Colonic mucosa (tissue), 4 donors: ENCODE measurements at regions not wholly inside any gene's neighbourhood (a gene's known extent, or its start where the extent isn't known, plus 50 kb on each side); places are given as distances from the start of the nearest gene placed in this dataset.

Experiments
- DNase-seq: peaks from one replicate; pipeline ENCODE4 v3.0.0-alpha.2; 2020
- H3K27ac ChIP-seq: fragments of 200-600 bp; one replicate; pipeline ENCODE4 v1.8.0; 2021
- H3K27me3 ChIP-seq: fragments of 200-600 bp; one replicate; pipeline ENCODE4 v1.8.0; 2021
- H3K36me3 ChIP-seq: fragments of 200-600 bp; one replicate; pipeline ENCODE4 v1.8.0; 2021
- H3K4me1 ChIP-seq: fragments of 200-600 bp; one replicate; pipeline ENCODE4 v1.8.0; 2021; ENCODE audit warnings: mild to moderate bottlenecking
- H3K4me3 ChIP-seq: fragments of 200-600 bp; one replicate; pipeline ENCODE4 v1.8.0; 2021
- H3K9ac ChIP-seq, 2 donors: one replicate each; pipeline ENCODE4 v1.7.0; 2013; ENCODE audit warnings: control low read depth in 2 of 2, low read depth in 2 of 2, low read length in 2 of 2
- H3K9me3 ChIP-seq: fragments of 200-600 bp; one replicate; pipeline ENCODE4 v1.8.0; 2021
- intact Hi-C: fragments of 100-400 bp; cut with DNase I; formaldehyde crosslinking; loops from one replicate; pipeline ENCODE4 v1.14.1; 2022
- TF ChIP-seq, protein P1 (sequence below): fragments of 200-600 bp; IDR thresholded peaks from one replicate; pipeline ENCODE4 v1.8.0; 2022; ENCODE audit warnings: antibody characterized with exemption, mild to moderate bottlenecking
- donor health status: healthy.
- donor health status: DM: no; HTN: no; CAD: no.
- donor health status: DM: no; HTN: no; CAD: no.

GRCh38 chr9:69967344-69967743, 76.3 kb upstream of the MAMDC2 start:
- TF ChIP-seq, protein P1, sequence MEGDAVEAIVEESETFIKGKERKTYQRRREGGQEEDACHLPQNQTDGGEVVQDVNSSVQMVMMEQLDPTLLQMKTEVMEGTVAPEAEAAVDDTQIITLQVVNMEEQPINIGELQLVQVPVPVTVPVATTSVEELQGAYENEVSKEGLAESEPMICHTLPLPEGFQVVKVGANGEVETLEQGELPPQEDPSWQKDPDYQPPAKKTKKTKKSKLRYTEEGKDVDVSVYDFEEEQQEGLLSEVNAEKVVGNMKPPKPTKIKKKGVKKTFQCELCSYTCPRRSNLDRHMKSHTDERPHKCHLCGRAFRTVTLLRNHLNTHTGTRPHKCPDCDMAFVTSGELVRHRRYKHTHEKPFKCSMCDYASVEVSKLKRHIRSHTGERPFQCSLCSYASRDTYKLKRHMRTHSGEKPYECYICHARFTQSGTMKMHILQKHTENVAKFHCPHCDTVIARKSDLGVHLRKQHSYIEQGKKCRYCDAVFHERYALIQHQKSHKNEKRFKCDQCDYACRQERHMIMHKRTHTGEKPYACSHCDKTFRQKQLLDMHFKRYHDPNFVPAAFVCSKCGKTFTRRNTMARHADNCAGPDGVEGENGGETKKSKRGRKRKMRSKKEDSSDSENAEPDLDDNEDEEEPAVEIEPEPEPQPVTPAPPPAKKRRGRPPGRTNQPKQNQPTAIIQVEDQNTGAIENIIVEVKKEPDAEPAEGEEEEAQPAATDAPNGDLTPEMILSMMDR = no peak
- no peaks in the 10 kb centered on the region for H3K36me3 ChIP-seq
- H3K4me1 ChIP-seq = no peaks in the 10 kb centered on the region
- H3K9me3 ChIP-seq = no peaks in the 10 kb centered on the region
- H3K9ac ChIP-seq = no peak overlapping the region
- intact Hi-C loops = no loop called here
- no peaks in the 10 kb centered on the region for H3K27me3 ChIP-seq
- H3K27ac ChIP-seq = no peak overlapping the region
- no peak for DNase-seq
- H3K4me3 ChIP-seq = no peak overlapping the region

DNA sequence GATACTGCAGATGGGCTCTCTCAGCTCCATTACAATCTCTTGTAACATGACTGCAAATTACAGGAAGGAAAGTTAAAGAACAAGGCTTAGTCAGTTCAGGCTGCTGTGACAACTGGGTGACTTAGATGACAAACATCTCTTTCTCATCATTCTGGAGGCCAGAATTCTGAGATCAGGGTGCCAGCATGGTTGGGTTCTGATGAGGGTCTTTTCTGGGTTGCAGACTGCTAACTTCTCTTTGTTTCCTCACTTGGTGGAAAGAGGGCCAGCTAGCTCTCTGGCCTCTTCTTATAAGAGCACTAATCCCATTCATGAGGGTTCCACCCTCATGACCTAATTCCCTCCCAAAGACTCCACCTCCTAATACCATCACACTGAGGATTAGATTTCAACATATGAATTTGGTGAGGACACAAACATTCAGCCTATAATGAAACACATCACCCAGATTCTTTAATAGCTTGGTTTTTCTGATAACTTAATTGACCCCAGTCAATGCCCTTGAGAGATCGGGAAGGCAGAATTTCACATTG, 73.6 kb upstream of the MAMDC2 start:
- Histone ChIP-seq H3K36me3 (no peaks in the 10 kb centered on the region), H3K27ac (no peak overlapping the region), H3K9me3 (no peaks in the 10 kb centered on the region), H3K4me3 (no peak overlapping the region), H3K27me3 (no peaks in the 10 kb centered on the region), H3K4me1 (no peaks in the 10 kb centered on the region), H3K9ac (no peak overlapping the region)
- TF ChIP-seq, protein P1 = no peak
- intact Hi-C loops = loop anchor here (2.0 to 5.0 kb wide), 2 partner anchors 143 to 257 kb away; no protein-coding TSS in a partner anchor
- DNase-seq = no peak

- Histone ChIP-seq H3K36me3 (no peaks in the 10 kb centered on the region), H3K27ac (no peak overlapping the region), H3K4me1 (no peaks in the 10 kb centered on the region), H3K27me3 (no peaks in the 10 kb centered on the region), H3K9me3 (no peaks in the 10 kb centered on the region), H3K9ac (peak overlapping the region in 1 of 2 donors; percentile 12), H3K4me3 (no peak overlapping the region)
- TF ChIP-seq, protein P1 = peak; percentile 69
- peak; percentile 72 for DNase-seq
- intact Hi-C loops = loop anchor here (2.0 to 5.0 kb wide), 3 partner anchors 141 to 631 kb away; no protein-coding TSS in a partner anchor
These were observed 71.8 kb upstream of the MAMDC2 start for GRCh38 chr9:69971643-69972449.

DNA sequence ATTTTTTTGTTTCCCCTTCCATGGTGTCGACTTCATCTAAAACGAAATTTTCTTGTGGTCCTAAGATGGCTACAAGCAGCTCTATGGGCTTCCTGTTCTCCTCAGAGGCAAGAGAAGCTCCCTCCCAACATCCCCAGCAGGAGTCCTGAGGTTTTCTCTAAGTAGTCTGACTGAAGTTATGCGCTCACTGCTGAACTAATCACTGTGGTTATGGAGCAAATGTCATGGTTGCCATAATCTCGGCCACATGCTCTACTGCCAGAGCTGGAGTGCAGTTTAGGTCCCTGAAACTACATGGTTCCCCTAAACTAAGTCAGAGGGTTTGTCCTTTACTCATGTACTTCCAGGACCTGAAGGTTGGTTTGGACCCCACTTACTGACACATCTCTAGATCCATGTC, 68.0 kb upstream of the MAMDC2 start:
- DNase-seq = no peak
- no peak overlapping the region for H3K4me3 ChIP-seq
- no peaks in the 10 kb centered on the region for H3K4me1 ChIP-seq
- H3K36me3 ChIP-seq = no peaks in the 10 kb centered on the region
- H3K9me3 ChIP-seq = no peaks in the 10 kb centered on the region
- intact Hi-C loops = no loop called here
- H3K27ac ChIP-seq = no peak overlapping the region
- no peak overlapping the region for H3K9ac ChIP-seq
- H3K27me3 ChIP-seq = no peaks in the 10 kb centered on the region
- TF ChIP-seq, protein P1 = no peak

DNA sequence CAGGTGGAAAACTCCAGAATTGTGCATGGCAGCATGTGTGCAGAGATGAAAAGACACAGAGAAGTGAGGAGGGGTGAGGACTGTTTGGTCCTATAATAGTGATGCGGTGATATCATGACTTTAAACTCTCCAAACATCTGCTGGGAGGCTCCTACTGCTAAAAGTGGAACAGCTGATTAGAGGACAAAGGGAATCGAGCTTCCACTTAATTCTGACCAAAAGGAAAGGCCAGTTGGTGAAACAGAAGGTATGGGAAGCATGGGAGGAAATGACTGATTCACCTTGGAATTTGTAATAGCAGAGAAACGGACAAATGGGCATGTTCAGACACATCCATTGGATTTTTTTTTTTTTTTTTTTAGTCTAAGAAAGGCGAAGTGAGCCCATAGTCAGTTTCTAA, 67.5 kb upstream of the MAMDC2 start:
- Histone ChIP-seq H3K9ac (no peak overlapping the region), H3K27me3 (no peaks in the 10 kb centered on the region), H3K4me1 (no peaks in the 10 kb centered on the region), H3K9me3 (no peaks in the 10 kb centered on the region), H3K36me3 (no peaks in the 10 kb centered on the region), H3K4me3 (no peak overlapping the region), H3K27ac (no peak overlapping the region)
- TF ChIP-seq, protein P1 = no peak
- intact Hi-C loops = no loop called here
- DNase-seq = no peak
